A549 (cell line): ENCODE measurements at regions not wholly inside any gene's neighbourhood (a gene's known extent, or its start where the extent isn't known, plus 50 kb on each side); places are given as distances from the start of the nearest gene placed in this dataset.

Source experiments
- CTCF ChIP-seq: fragments of >200 bp; sonication (Bioruptor Twin); formaldehyde crosslinking; IDR thresholded peaks from 3 replicates; pipeline ENCODE4 v1.5.1; 2016
- POLR2A ChIP-seq: IDR thresholded peaks from 2 replicates; pipeline ENCODE4 v1.6.1; 2012; ENCODE audit warnings: mild to moderate bottlenecking, low read length
- RFX5 ChIP-seq: fragments of 450-650 bp; IDR thresholded peaks from 2 replicates; pipeline ENCODE4 v1.7.1; 2014; ENCODE audit warnings: antibody characterized with exemption, mild to moderate bottlenecking, moderate library complexity

- TF ChIP-seq RFX5 (no peak), CTCF (0 out of 3 replicates have a peak, but pooled peaks have one; percentile 26), POLR2A (no peak)
Measured at GRCh38 chr11:91041626-91042025, 818.8 kb upstream of the CHORDC1 start.
